ENCODE measurements at regions not wholly inside any gene's neighbourhood (a gene's known extent, or its start where the extent isn't known, plus 50 kb on each side); places are given as distances from the start of the nearest gene placed in this dataset.
"Not testable (repeated sequence)": the region's sequence is repeated elsewhere in the genome, so short reads cannot be mapped to it uniquely, and the experiment has no call there.

DNA sequence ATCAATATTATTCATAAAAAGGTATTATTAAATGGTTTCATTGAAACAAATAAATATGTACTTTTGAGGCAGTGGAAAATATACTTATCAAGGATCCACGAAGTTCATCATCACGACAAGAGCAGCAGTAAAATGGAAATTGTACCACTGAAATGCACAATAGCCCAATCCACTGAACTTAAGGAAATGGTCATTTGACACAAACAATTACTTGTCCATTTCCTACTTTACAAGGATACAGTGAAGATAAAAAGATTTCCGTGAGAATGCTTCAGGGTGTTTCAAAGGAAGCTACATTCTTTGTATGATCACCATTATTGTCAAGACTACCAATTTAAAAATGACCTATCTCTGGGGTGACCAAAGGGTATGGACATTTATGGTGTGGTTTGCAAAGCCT lies 210.3 kb downstream of the SYK start:
- ATAC-seq (ENCODE audit: poor library complexity) (no peak), DNase-seq (no peak)
- intact Hi-C loops (cut with DNase I) = no loop called here

DNA sequence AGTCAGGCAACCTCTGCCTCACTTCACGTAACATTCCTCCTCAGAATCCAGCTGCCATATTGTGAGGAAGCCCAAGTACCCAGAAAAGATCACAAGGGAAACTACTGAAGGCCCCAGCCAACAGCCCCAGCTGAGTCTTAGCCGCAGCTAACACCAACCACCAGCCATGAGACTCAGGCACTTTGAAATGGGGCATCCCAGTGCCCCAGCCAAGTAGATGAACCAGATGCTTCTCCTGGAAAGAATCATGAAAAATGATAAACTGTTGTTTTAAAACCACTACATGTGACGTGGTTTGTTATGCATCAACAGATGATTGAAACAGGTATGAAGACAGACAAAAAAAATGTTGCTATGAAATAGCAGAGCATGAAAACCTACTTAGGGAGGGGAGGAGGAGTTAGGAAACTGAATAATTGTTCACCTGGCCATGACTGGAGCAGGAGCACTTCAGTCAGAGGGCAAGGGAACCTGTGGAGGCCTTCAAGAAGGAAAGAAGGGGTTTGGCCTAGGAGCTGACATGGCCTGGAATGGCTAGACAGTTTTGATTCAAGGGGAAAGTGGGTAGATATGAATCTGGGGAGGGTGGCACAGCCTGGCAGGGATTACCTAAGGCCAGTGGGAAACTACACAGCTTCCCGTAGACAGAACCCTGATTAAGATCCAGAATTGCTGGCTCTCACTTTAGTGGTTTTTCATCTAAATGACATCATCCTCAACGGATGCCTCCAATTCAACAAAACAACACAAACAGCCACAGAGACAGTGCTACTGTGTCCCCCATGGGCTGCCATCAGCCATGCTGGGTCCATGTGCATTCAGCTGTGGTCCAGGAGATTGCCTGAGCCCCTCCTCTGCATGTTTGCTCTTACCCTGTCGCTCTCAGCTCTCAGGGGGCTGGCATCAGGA lies 211.6 kb downstream of the SYK start:
- intact Hi-C loops (cut with DNase I) = no loop called here
- ATAC-seq (ENCODE audit: poor library complexity) = no peak
- DNase-seq = no peak

DNA sequence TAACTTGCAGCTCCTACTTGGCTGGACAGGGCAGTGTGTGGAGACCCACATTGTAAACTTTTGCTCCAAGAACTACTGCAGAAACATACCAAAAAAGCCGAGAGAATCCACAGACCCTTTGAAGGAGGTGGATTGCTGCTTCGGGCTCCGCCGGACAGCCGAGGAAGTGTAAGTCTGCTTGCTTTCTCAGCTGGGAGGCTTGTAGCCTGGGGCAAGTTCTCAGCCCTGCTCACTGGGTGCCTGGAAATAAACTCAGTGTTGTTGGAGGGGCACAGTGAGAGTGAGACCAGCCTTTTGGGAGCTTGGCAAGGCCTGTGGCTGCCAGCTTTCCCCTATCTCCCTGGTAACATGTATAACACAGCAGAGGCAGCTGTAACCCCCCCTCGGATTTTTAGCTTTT lies 215.6 kb downstream of the SYK start:
- intact Hi-C loops (cut with DNase I) = no loop called here
- no peak for DNase-seq
- no peak for ATAC-seq (ENCODE audit: poor library complexity)

DNA sequence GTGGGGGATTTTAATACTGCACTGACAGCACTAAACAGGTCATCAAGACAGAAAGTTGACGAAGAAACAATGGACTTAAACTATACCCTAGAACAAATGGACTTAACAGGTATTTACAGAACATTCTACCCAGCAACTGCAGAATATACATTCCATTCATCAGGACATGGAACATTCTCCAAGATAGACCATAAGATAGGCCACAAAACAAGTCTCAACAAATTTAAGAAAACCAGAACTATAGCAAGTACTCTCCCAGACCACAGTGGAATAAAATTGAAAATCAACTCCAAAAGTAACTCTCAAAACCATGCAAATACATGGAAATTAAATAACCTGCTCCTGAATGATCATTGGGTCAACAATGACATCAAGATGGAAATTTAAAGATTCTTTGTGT lies 218.3 kb downstream of the SYK start:
- intact Hi-C loops (cut with DNase I); DNase-seq; ATAC-seq (ENCODE audit: poor library complexity): not testable (repeated sequence)

DNA sequence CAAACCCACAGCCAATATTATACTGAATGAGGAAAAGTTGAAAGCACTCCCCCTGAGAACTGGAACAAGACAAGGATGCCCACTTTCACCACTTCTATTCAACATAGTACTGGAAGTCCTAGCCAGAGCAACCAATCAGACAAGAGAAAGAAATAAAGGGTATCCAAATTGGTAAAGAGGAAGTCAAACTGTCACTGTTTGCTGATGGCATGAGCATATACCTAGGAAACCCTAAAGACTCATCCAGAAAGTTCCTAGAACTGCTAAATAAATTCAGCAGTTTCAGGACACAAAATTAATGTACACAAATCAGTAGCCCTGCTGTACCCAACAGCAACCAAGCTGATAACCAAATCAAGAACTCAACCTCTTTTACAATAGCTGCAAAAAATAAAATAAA lies 220.0 kb downstream of the SYK start:
- intact Hi-C loops (cut with DNase I); ATAC-seq (ENCODE audit: poor library complexity); DNase-seq: not testable (repeated sequence)

DNA sequence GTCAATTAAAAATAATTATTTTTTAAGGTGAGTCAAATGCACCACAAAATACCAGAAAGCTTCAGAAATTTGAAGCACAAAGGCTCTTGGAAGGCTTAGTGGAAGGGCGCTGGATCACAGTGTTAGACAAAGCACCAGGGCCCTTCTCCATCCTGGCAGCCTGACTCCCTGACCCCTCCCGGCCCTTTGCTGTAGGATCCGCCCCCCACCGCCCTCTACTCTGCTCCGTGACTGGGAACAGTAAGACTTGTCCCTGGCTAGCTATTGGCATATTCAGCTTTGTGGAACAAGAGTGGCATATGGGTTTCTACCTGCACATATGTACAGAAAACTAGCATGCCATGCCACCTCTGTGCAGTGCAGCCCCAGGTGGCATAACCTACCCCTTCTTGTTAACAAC lies 222.1 kb downstream of the SYK start:
- DNase-seq = no peak
- ATAC-seq (ENCODE audit: poor library complexity) = no peak
- intact Hi-C loops (cut with DNase I) = no loop called here

DNA sequence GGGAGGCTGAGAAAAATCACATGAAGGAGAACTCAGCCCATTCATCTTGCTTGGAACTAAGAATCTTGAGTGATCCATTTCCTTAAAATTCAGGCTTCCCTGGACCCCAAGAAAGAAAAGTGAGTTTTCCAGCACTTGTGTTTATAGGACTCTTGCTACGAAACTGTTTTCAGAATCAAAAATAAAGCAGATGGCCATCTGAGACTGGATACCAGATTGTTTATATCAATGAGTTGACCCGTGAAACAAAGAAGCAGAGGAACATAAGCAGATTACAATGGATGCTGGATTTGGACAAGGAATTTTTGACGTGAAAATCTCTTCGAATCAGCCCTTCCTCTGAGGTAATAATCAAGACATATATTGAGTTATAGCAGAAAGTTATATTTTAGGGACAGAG lies 223.2 kb downstream of the SYK start:
- ATAC-seq (ENCODE audit: poor library complexity) = no peak
- intact Hi-C loops (cut with DNase I) = no loop called here
- DNase-seq = no peak

DNA sequence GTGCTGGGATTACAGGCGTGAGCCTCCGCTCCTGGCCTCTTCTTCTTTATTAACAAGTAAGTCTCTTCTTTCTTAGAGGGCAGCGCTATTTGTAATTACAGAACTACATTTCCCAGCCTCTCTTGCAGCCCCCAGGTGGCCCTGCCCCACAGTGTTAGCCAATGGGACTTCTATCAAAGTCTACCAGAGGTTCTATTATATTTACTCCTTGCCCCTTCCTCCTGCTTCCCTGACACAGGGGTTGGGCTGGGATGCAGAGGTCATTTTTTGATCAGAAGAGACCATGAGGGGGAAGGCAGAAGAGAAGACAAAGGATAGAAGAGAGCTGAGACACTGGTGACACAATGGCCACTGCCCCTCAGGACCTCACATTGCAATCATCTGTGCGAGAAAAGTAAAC lies 224.2 kb downstream of the SYK start:
- intact Hi-C loops (cut with DNase I) = no loop called here
- no peak for ATAC-seq (ENCODE audit: poor library complexity)
- DNase-seq = no peak

DNA sequence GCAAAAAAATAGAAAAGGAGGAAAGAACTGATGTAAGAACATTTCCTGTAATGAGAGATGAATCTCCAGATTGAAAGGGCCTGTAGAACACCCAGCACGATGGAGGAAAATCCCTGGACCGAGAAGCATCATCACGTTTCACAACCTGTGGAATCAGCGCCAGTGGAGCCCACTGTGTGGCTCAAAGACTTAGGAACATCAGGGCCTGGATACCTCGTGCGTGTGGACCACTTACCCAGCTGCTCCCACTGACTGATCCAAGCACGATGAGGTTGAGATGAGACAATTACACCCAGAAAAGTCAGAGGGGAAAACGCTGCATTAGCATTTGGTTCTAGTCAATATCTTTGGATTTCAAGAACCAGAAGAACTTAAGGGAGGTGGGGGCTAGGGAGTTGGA lies 224.6 kb downstream of the SYK start:
- intact Hi-C loops (cut with DNase I) = no loop called here
- DNase-seq (no peak), ATAC-seq (ENCODE audit: poor library complexity) (no peak)

DNA sequence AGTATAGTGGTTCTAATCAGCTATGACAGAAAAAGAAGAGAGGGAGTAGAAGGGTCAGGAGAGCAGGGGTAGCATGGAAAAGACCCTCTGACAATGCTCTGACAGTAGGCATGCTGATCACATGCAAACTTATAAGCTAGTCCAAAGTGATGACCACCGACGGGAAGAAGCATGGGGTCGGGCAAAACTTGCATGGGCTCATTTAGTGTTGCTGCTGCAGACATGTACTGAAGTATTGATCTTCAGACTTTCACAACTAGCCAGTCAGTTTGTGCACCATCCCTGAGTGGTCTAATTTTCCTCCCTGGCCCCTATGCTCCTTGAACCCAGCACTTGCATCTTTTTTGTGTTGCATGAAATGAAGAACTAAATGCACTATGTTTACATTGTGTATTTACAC lies 225.4 kb downstream of the SYK start:
- ATAC-seq (ENCODE audit: poor library complexity) (no peak), DNase-seq (no peak)
- intact Hi-C loops (cut with DNase I) = no loop called here

DNA sequence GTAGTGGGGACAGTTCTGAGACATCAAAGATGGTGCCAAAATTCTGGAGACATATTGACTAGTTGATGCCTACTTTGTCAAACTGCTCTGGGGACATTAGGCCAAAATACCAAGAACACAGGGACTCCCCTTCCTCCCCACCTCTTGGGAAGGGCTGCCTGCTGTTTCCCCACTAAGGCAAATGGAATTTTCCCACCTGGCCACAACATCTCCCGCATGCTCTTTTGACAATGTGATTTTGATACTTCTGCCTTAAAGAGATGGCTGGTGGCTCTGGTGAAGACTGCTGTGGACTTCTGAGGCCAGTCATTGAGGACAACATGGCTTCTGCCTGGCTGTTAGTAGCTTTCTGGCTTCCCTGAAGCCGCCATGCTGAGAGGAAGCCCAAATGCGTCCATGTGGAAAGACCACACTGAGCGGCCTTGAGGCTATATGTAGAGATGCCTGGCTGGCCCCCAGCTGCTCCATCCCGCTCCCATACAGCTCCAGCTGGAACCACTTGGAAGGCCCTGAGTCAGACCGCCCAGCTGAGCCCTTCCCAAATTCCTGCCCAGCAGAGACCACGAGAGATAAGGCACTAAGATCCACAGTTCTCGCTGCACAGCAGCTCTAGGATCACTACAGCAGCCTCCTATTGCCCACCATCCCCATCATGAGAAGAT lies 226.7 kb downstream of the SYK start:
- intact Hi-C loops (cut with DNase I) = no loop called here

DNA sequence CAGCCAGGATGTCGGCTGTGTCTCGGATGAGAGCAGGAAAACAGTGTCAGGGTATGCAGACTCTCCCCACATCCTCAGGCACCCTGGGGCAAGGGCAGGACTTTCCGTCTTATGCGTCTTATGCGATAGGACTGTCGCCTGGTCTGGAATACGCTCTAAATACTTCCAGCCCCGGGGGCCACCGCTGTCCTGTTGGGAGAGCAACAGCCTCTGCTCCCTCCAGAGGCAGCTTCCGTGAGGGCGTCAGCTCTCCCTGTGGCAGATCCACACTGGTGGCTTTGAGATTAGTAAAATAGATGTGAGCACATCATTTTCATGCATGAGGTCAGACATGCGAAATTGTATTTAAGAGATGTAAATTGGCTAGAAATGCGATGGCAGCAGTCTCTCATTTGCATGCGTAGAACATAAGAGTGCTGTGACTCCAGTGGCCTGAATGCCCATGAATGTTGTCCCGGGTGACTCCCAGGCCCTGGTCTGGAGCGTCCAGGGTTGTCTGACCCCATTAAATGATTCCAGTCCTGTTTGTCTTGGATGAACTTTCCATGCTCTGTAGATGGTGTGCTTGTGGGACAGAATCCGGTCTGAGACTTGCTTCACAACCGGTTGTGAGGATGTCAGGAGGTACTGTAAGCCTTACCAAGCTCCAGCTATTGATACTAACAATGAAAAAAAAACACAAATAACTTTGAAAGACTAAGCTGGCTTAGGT lies 228.2 kb downstream of the SYK start:
- intact Hi-C loops (cut with DNase I) = no loop called here

More for the DNA sequence above, 226.7 kb downstream of the SYK start:
- ATAC-seq (ENCODE audit: poor library complexity) = no peak
- DNase-seq = no peak

DNA sequence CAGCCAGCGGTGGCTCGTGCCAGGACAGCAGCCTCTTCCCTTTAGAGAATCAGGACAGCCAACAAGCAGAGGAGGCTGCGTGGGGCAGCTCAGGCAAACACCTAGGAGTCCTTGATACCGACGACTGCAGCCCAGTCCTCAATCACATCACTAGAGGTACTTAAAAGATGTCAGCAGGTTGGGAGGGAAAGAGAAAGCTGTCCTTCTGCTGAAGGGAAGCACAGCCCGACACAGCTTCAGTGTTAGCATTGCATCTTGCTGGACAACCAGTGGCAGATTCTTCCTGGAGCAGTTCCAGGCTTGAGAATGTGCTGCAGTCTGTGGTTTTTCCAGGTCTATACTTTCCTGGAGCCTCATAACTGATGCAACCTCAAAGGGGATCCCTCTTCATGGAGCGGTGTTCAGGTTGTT lies 230.5 kb downstream of the SYK start:
- ATAC-seq (ENCODE audit: poor library complexity) = no peak
- intact Hi-C loops (cut with DNase I) = no loop called here

More for the DNA sequence above, 228.2 kb downstream of the SYK start:
- ATAC-seq (ENCODE audit: poor library complexity) (no peak), DNase-seq (no peak)

DNA sequence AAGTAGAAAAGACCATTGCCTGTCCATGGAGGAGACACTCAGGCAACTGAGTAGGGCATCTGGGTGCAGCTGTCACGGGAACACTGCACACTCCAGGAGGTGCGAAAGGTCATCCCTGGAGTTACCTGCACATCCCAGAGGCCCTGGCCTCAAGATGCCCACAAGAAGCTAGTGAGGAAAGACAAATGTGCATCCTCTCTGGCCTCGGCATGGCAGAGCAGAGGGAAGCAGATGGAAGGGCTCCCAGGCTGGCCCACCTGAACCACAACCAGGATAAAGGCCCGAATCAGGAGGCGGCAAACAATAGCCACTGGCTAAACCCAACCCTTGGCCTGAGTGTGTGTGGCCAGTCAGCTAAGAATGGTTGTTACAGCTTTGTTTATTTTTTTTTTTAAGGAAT lies 231.7 kb downstream of the SYK start:
- ATAC-seq (ENCODE audit: poor library complexity) = no peak
- intact Hi-C loops (cut with DNase I) = no loop called here
- no peak for DNase-seq

More for the DNA sequence above, 230.5 kb downstream of the SYK start:
- no peak for DNase-seq

DNA sequence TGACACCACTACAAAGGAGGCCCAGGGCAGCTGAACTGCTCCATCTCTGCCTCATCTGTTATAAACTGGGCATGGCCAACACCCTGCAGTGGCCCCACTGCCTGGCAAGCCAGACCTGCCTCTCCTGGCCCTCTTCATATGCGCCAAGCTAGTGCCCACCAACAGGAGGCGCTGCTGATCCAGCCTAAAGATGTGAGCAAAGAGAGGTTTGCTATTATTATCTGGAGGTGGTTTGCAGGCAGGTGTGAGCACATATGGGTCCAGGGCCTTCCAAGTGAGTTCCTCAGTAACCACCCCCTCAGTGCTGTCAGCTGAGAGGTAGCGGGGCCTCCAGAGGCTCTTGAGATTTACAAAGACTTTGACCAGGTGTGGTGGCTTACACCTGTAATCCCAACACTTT lies 232.2 kb downstream of the SYK start:
- no peak for DNase-seq
- intact Hi-C loops (cut with DNase I) = no loop called here
- ATAC-seq (ENCODE audit: poor library complexity) = no peak

DNA sequence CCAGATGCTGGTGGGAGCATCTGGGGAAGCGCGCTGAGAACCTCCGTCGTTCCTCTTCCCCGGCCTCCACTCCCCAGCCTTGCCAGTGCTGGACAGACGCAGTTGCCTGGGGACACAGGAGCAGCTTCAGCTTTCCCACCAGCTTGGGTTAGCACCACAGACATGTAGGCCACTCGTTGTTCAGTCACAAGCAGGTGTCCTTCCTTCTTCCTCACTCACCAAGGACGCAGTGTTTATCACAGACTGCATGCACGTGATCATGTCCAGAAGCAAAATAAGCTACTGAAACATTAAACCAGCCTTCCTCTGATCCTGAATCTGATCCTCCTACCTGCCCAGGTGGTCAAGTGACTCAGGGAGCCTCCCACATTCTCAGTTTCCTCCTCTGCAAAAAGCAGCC lies 232.9 kb downstream of the SYK start:
- ATAC-seq (ENCODE audit: poor library complexity) (no peak), DNase-seq (no peak)
- intact Hi-C loops (cut with DNase I) = no loop called here

DNA sequence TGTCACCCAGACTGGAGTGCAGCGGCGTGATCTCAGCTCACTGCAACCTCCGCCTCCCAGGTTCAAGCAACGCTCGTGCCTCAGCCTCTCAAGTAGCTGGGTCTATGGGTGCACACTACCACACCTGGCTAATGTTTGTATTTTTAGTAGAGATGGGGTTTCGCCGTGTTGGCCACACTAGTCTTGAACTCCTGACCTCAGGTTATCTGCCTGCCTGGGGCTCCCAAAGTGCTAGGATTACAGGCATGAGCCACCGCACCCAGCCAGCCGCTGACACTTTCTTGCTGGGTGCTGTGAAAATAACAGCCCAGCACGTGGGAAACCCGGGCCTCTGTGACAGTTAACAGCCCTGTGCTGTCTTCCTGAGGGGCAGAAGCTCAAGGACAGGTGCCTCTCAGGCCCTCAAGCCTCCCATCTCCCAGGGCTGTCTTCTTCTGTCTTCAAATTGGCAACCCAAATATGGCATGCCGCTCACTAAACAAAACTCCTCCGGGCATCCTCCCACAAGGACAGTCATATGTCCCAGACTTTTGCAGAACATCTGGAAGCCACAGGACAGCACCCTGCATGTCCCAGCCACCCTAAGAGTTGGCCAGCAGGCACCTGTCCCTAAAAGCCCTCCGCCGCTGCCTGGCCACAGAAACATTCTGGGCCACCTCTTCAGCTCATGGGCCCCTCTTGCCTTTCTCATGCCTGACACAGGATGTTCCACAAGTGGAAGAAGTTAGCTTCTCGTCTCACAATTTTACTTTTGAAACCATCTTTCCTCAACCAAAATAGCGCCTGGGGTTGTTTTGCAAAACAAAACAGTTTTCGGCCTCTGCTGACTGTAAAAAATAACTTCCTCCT lies 233.6 kb downstream of the SYK start:
- DNase-seq = no peak
- intact Hi-C loops (cut with DNase I) = loop anchor here (5.0 kb wide), 1 partner anchor 387 kb away; the partner anchor contains the start of gene NFIL3
- no peak for ATAC-seq (ENCODE audit: poor library complexity)

DNA sequence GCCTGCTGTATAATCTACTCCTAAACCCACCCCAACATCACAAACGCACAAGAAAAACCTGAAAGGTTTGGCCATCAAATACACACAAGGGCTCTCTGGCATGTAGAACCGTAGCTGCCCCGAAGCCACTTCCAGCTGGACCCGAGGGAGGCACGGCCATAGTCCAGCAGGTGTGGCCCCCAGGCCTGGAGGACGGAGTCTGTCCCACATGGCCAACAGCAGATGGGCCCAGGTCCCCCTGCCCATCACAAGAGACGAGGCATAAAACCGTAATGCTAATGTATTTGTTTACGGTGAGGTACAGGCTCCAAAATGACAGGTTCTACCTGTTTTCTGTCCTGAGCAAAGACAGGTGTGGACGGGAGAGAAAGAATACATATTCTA lies 234.2 kb downstream of the SYK start:
- intact Hi-C loops (cut with DNase I) = loop anchor here (5.0 kb wide), 1 partner anchor 386 kb away; the partner anchor contains the start of gene NFIL3
- ATAC-seq (ENCODE audit: poor library complexity) = no peak

DNA sequence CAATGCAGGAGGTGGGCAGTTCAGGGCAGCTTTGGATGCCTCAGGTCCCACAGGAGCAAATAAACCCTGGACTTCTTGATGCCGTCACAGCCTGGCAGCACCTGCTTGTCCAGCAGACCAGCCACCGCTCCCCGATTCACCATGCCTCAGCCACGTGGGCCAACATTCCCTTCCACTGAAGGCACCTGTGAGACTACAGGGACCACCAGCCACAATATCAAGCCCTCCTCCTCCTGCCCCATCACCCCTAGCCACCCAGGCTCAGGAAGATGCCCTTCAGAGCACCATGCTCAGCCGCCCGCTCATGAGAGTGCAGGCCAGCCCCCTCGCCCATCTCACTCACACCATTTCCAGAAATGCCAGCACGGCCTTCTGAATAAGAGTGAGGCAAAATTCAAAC lies 234.7 kb downstream of the SYK start:
- ATAC-seq (ENCODE audit: poor library complexity) (no peak), DNase-seq (no peak)
- intact Hi-C loops (cut with DNase I) = loop anchor here (5.0 kb wide), 1 partner anchor 386 kb away; the partner anchor contains the start of gene NFIL3

More for the DNA sequence above, 234.2 kb downstream of the SYK start:
- no peak for DNase-seq

Measured in Right ventricle myocardium superior (tissue), 1 donor.